Mesenchymal stem cell (in vitro differentiated cells and primary cell): ENCODE measurements at regions not wholly inside any gene's neighbourhood (a gene's known extent, or its start where the extent isn't known, plus 50 kb on each side); places are given as distances from the start of the nearest gene placed in this dataset.
A peak's percentile ranks its signal among the peaks of the same experiment; 100 is the strongest.

ENCODE experiments used
- DNase-seq: peaks from one replicate; pipeline ENCODE4 v3.0.0-alpha.2; 2013
- H2AFZ ChIP-seq: one replicate; pipeline ENCODE4 v1.6.1; 2013; ENCODE audit warnings: low read depth, mild to moderate bottlenecking, control low read depth, inconsistent platforms, low read length, moderate library complexity
- H2AK5ac ChIP-seq: 2 replicates; pipeline ENCODE4 v1.6.1; 2013; ENCODE audit warnings: low read length, moderate library complexity, mild to moderate bottlenecking, inconsistent platforms; ENCODE audit not compliant: severe bottlenecking
- H2BK120ac ChIP-seq: one replicate; pipeline ENCODE4 v1.6.1; 2013; ENCODE audit warnings: low read depth, mild to moderate bottlenecking, inconsistent platforms, low read length, moderate library complexity
- H2BK12ac ChIP-seq, 2 experiments: one replicate each; pipeline ENCODE4 v1.6.1; 2013; ENCODE audit warnings: inconsistent platforms in 2 of 2, low read length in 2 of 2, mild to moderate bottlenecking in 2 of 2, moderate library complexity in 2 of 2, control low read depth in 1 of 2
- H2BK15ac ChIP-seq: one replicate; pipeline ENCODE4 v1.6.1; 2013; ENCODE audit warnings: mild to moderate bottlenecking, low read depth, inconsistent platforms; ENCODE audit not compliant: poor library complexity, severe bottlenecking
- H2BK5ac ChIP-seq: 2 replicates; pipeline ENCODE4 v1.6.1; 2013; ENCODE audit warnings: low read depth, mild to moderate bottlenecking, low read length, control low read depth, inconsistent platforms; ENCODE audit not compliant: poor library complexity, severe bottlenecking
- H3K14ac ChIP-seq, 2 experiments: one replicate each; pipeline ENCODE4 v1.6.1; 2013; ENCODE audit warnings: inconsistent platforms in 2 of 2, low read length in 2 of 2, control low read depth in 1 of 2, mild to moderate bottlenecking in 1 of 2, moderate library complexity in 1 of 2
- H3K18ac ChIP-seq, 2 experiments: one replicate each; pipeline ENCODE4 v1.6.1; 2013; ENCODE audit warnings: inconsistent platforms in 2 of 2, low read length in 2 of 2, control low read depth in 1 of 2, low read depth in 1 of 2, mild to moderate bottlenecking in 1 of 2
- H3K23ac ChIP-seq, 2 experiments: one replicate each; pipeline ENCODE4 v1.6.1; 2013; ENCODE audit warnings: inconsistent platforms in 2 of 2, low read length in 2 of 2, mild to moderate bottlenecking in 2 of 2, moderate library complexity in 2 of 2, control low read depth in 1 of 2
- H3K27ac ChIP-seq: 2 replicates; pipeline ENCODE4 v1.5.1; 2013; ENCODE audit warnings: mild to moderate bottlenecking, moderate library complexity, low read length, control low read depth, inconsistent platforms; ENCODE audit not compliant: poor library complexity, severe bottlenecking
- H3K27me3 ChIP-seq, 2 experiments: 2 replicates each; pipeline versions ENCODE4 v1.6.1 to v1.7.0; 2013; ENCODE audit warnings: low read length in 2 of 2, mild to moderate bottlenecking in 2 of 2, moderate library complexity in 2 of 2, control low read depth in 1 of 2, inconsistent platforms in 1 of 2; ENCODE audit not compliant: control insufficient read depth in 1 of 2, insufficient read depth in 1 of 2
- H3K36me3 ChIP-seq, 2 experiments: 2 replicates each; pipeline versions ENCODE4 v1.6.1 to v1.7.0; 2013; ENCODE audit warnings: low read length in 2 of 2, control low read depth in 1 of 2, inconsistent platforms in 1 of 2, low read depth in 1 of 2, mild to moderate bottlenecking in 1 of 2; ENCODE audit not compliant: insufficient read depth in 2 of 2, control insufficient read depth in 1 of 2
- H3K4ac ChIP-seq, 2 experiments: one replicate each; pipeline ENCODE4 v1.6.1; 2013; ENCODE audit warnings: inconsistent platforms in 2 of 2, low read length in 2 of 2, mild to moderate bottlenecking in 2 of 2, moderate library complexity in 2 of 2, control low read depth in 1 of 2, low read depth in 1 of 2
- H3K4me1 ChIP-seq: 2 replicates; pipeline ENCODE4 v1.6.1; 2013; ENCODE audit warnings: low read depth, low read length, control low read depth; ENCODE audit not compliant: control insufficient read depth, insufficient read depth
- H3K4me2 ChIP-seq: 2 replicates; pipeline ENCODE4 v1.6.1; 2013; ENCODE audit warnings: low read length, mild to moderate bottlenecking, inconsistent platforms; ENCODE audit not compliant: poor library complexity, severe bottlenecking
- H3K4me3 ChIP-seq, 2 experiments: 2 replicates each; pipeline versions ENCODE4 v1.5.1 to v1.7.0; 2013; ENCODE audit warnings: low read length in 2 of 2, mild to moderate bottlenecking in 2 of 2, control low read depth in 1 of 2, low read depth in 1 of 2; ENCODE audit not compliant: insufficient read depth in 1 of 2
- H3K79me1 ChIP-seq: replicated peaks from 2 replicates; pipeline ENCODE4 v1.6.1; 2013; ENCODE audit warnings: mild to moderate bottlenecking, control low read depth, low read length, inconsistent platforms; ENCODE audit not compliant: poor library complexity, severe bottlenecking
- H3K9ac ChIP-seq: 2 replicates; pipeline ENCODE4 v1.7.0; 2013; ENCODE audit warnings: mild to moderate bottlenecking, low read length, moderate library complexity
- H3K9me3 ChIP-seq: 2 replicates; pipeline ENCODE4 v1.7.0; 2013; ENCODE audit warnings: mild to moderate bottlenecking, low read length; ENCODE audit not compliant: control insufficient read depth
- H4K8ac ChIP-seq: one replicate; pipeline ENCODE4 v1.6.1; 2013; ENCODE audit warnings: inconsistent platforms, mild to moderate bottlenecking, low read length, moderate library complexity
- H4K91ac ChIP-seq: one replicate; pipeline ENCODE4 v1.6.1; 2013; ENCODE audit warnings: mild to moderate bottlenecking, low read length, inconsistent platforms
- whole genome bisulfite sequencing: methylation state at CpG from one replicate; pipeline ENCODE4 v1.1.7; 2013; ENCODE audit warnings: mixed read lengths; 5-methylcytosine and 5-hydroxymethylcytosine counted together

DNA sequence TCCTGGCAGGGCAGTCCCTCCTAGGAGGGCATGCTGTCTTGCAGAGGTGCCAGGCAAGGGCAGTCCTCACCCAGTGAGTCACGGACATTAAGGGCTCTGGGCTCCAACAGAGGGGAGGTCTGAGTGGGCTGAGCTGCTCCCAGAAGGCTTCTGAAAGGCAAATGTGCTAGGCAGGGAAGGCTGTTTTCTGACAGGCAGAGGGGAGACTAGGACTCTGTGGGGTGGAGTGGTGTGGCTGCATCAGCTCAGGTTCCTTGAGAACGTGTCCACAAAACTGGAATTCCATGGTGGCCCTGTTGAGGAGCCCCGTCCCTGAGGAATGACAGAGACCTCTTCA lies 283.5 kb downstream of the MYCN start:
- H3K36me3 ChIP-seq, result no peaks in the 10 kb centered on the region
- no peak overlapping the region for H4K8ac ChIP-seq
- H3K9ac ChIP-seq, result no peak overlapping the region
- H2AK5ac ChIP-seq, result no peak overlapping the region
- H3K18ac ChIP-seq, result no peak overlapping the region
- WGBS, result 65% methylated on average over 3 of the region's 3 CpGs
- no peaks in the 10 kb centered on the region for H3K79me1 ChIP-seq
- H3K4ac ChIP-seq, result no peak overlapping the region
- H3K27ac ChIP-seq, result no peak overlapping the region
- H3K4me3 ChIP-seq, result no peak overlapping the region
- H3K27me3 ChIP-seq, result no peaks in the 10 kb centered on the region
- no peak overlapping the region for H2BK5ac ChIP-seq
- no peak overlapping the region for H2BK12ac ChIP-seq
- no peaks in the 10 kb centered on the region for H3K9me3 ChIP-seq
- H2AFZ ChIP-seq, result peak overlapping the region; percentile 15
- H2BK15ac ChIP-seq, result no peak overlapping the region
- H4K91ac ChIP-seq, result no peak overlapping the region
- no peak overlapping the region for H3K14ac ChIP-seq
- H3K23ac ChIP-seq, result no peak overlapping the region
- DNase-seq, result no peak
- no peak overlapping the region for H2BK120ac ChIP-seq
- no peaks in the 10 kb centered on the region for H3K4me1 ChIP-seq
- no peak overlapping the region for H3K4me2 ChIP-seq

DNA sequence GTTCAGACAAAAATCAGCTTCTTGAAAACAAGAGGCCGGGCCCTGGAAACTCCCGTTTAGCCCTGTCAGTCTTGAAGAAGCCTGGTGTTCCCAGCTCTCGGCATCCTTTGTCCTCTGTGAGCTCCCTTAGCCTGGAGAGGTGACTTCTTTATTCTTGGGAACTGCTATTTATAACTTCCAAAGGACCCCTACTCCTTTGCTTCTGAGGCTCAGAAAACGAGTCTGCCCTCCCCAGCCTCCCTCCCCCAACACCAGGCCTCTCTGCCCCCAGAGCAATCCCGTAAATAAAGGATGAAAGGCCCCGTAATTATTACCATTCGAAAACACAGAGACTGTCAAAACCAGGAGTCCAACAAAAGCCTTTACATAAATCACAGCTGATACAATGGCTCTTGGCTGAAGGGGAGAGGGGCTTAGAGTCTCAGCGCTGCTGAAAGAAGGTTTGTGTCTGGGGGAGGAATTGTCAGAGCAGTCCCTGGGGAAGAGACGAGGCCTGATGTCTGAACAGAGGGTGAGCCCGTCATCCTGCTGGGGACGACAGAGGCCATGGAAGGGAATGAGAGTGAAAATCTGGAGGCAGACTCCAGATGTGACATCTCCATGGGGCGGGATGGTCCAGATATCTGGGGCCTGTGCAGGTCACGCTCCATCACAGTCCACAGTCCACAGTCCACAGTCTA lies 283.0 kb downstream of the MYCN start:
- Histone ChIP-seq H3K27me3 (no peaks in the 10 kb centered on the region), H3K9me3 (no peaks in the 10 kb centered on the region)

DNA sequence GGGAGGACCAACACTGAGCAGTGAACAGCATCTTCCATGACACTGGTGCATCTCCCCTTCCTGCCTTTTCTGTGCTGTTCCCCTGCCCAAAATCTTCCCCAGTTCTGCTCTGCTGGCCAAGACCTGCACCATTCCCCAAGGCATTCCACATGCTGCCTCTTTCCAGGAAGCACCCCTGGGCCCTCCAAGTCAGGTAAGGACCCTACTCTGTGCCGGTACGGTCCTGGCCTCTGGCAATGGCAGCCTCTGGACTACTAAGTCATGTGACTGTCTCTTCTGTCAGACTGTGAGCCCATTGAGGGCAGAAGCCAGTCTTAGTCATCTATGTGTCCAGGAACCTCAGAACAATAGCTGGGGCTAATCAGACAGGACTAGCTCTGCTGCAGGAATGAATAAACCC lies 282.0 kb downstream of the MYCN start:
- Histone ChIP-seq H3K4ac (no peak overlapping the region), H3K18ac (no peak overlapping the region), H3K36me3 (no peaks in the 10 kb centered on the region), H3K14ac (no peak overlapping the region), H3K4me3 (no peak overlapping the region), H3K23ac (no peak overlapping the region), H3K4me1 (no peaks in the 10 kb centered on the region), H4K8ac (no peak overlapping the region), H4K91ac (no peak overlapping the region), H2BK120ac (no peak overlapping the region), H2BK15ac (no peak overlapping the region), H3K27ac (no peak overlapping the region), H3K9ac (no peak overlapping the region), H3K4me2 (no peak overlapping the region), H2AK5ac (no peak overlapping the region), H3K27me3 (no peaks in the 10 kb centered on the region), H3K79me1 (no peaks in the 10 kb centered on the region), H2BK5ac (no peak overlapping the region), H2AFZ (no peak overlapping the region), H3K9me3 (no peaks in the 10 kb centered on the region), H2BK12ac (no peak overlapping the region)
- WGBS, result 95% methylated on average over 2 of the region's 2 CpGs
- no peak for DNase-seq

More for the DNA sequence above, 283.0 kb downstream of the MYCN start:
- H3K79me1 ChIP-seq, result no peaks in the 10 kb centered on the region
- no peak overlapping the region for H3K14ac ChIP-seq
- no peak overlapping the region for H2BK120ac ChIP-seq
- no peak overlapping the region for H2BK5ac ChIP-seq
- H2AK5ac ChIP-seq, result no peak overlapping the region
- H2BK15ac ChIP-seq, result no peak overlapping the region
- no peak overlapping the region for H4K91ac ChIP-seq
- H4K8ac ChIP-seq, result no peak overlapping the region
- H3K18ac ChIP-seq, result no peak overlapping the region
- H3K9ac ChIP-seq, result no peak overlapping the region
- H3K27ac ChIP-seq, result no peak overlapping the region
- 35% methylated on average over 10 of the region's 13 CpGs for WGBS
- H3K4me2 ChIP-seq, result no peak overlapping the region
- H3K4ac ChIP-seq, result no peak overlapping the region
- H3K36me3 ChIP-seq, result no peaks in the 10 kb centered on the region
- no peak overlapping the region for H2BK12ac ChIP-seq
- no peaks in the 10 kb centered on the region for H3K4me1 ChIP-seq
- H2AFZ ChIP-seq, result peak overlapping the region; percentile 15
- DNase-seq, result no peak
- H3K23ac ChIP-seq, result no peak overlapping the region
- H3K4me3 ChIP-seq, result no peak overlapping the region

DNA sequence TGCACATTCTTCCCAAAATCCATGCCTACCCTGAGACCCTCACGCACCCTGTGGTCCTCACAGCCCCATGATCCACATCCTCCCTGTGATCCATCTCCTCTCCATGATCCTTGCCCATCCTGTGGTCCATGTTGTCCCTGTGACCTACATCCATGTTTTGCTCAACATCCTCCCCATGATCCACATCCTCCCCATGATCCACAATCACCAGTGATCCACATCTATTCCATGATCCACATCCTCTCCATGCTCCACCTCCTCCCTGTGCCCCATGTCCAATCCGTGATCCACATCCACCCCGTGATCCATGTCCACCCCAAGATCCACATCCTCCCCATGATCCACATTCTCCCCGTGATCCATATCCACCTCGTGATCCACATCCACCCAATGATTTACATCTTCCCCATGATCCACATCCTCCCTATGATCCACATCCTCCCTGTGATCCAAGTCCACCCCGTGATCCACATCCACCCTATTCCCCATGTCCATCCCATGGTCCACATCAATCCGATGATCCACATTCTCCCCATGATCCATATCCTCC lies 281.2 kb downstream of the MYCN start:
- Histone ChIP-seq H3K27ac (no peak overlapping the region), H3K23ac (no peak overlapping the region), H4K91ac (no peak overlapping the region), H2AFZ (no peak overlapping the region), H3K4me1 (no peaks in the 10 kb centered on the region), H2AK5ac (no peak overlapping the region), H3K36me3 (no peaks in the 10 kb centered on the region), H3K9ac (no peak overlapping the region), H4K8ac (no peak overlapping the region), H3K27me3 (no peaks in the 10 kb centered on the region), H3K79me1 (no peaks in the 10 kb centered on the region), H3K4me3 (no peak overlapping the region), H2BK120ac (no peak overlapping the region), H2BK5ac (no peak overlapping the region), H3K14ac (no peak overlapping the region), H2BK15ac (no peak overlapping the region), H3K18ac (no peak overlapping the region), H3K4ac (no peak overlapping the region), H3K9me3 (no peaks in the 10 kb centered on the region), H2BK12ac (no peak overlapping the region), H3K4me2 (no peak overlapping the region)
- no peak for DNase-seq
- 71% methylated on average over 7 of the region's 7 CpGs for WGBS
